HG02884 (cell line): ENCODE measurements at regions not wholly inside any gene's neighbourhood (a gene's known extent, or its start where the extent isn't known, plus 50 kb on each side); places are given as distances from the start of the nearest gene placed in this dataset.

ENCODE experiments used
- ATAC-seq: cut with Tn5 transposase; IDR thresholded peaks from one replicate; pipeline ENCODE4 v1.9.1; 2021; ENCODE audit warnings: mild to moderate bottlenecking, moderate library complexity; ENCODE audit not compliant: unreplicated experiment

GRCh38 chr4:133493776-133494175 is 344.7 kb downstream of the PCDH10 start:
- no peak for ATAC-seq

- no peak for ATAC-seq
Observed at GRCh38 chr4:133493241-133493640, 344.1 kb downstream of the PCDH10 start.

DNA sequence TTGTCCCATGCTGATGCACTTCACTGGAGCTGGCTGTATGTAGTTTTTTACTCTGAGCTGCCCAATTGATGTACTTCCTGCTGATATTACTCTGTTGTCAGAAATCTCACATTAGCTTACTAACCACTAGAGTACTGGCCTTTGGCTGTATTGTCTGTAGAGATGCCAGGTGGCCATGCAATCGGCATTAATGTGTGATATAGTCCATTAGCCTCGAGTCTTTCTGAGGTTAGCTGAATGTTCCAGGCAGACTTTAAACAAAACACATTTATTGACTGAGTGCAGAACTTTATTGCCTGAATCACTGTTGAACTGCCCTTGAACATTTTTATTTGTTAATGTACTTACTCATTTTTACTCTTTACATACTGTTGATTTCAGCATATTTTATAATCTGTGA is 335.2 kb downstream of the PCDH10 start:
- no peak for ATAC-seq

- ATAC-seq: no peak
Observed at GRCh38 chr4:133483600-133484246, 334.6 kb downstream of the PCDH10 start.

- ATAC-seq: no peak
Observed at GRCh38 chr4:133476063-133476462, 327.0 kb downstream of the PCDH10 start.

- ATAC-seq: no peak
Observed at GRCh38 chr4:133474501-133474900, 325.4 kb downstream of the PCDH10 start.

DNA sequence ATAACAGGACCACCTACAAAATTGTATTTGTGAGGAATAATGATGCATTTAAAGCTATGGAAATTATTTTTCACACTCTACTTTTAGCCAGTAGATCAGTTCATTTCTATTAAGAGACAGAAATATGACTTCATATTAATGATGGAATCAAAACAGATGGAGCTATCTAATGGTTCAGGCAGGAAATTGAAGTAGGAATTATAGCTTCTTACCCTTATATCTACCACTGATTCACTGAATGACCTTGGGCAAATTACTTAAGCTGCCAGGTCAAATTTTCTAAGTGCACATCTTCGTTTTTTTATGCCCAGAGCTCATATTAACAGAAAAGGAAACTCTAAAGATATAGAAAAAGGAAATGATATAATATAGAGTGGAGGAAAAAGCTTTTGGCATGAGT is 323.1 kb downstream of the PCDH10 start:
- ATAC-seq: no peak

DNA sequence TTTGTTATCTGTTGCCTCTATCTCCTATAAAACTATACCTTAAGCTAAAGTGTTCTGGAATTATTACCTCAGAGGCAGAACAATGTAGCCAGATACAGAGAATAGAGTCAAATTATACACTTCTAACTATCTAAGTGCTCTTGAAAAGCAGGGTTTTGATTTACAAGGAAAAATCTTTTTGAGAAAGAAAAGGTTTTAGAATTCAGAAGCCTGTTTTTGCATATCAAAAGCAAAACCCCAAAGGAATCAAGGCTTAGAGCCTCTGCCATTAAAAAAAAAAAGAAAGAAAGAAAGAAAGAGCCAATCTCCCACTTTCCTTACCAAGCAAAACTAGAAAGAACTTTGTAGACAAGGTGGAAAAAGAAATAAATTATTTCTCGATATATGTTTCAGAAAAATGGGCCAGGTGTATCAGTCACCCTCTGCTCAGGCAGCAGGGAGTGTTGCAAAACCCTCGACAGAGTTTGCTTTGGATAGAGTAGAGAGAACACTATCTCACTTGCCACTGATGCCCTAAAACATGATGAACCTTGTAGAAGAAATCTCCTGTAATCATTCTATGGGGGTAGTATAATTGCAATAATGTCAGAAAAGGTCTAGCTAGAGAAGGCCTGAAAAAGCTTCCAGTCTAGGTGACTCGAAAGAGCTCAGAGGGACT is 318.3 kb downstream of the PCDH10 start:
- ATAC-seq: no peak

DNA sequence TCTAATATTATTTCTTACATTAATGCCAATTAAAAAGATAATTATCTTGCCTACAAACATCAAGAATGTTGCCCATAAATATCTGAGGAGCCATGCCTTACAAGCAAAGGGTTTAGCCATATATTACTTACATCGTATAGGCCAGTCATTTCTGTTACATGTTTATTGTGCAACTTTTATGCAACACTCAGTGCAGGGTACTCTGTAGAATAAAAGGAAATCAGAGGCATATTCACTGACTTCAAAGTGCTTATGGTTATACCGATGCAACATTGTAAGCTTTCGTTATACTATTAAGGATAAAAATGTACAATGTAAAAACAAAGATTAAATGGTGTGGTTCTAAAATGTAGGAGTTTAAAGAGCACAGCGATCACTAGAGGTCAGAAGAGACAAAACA is 315.9 kb downstream of the PCDH10 start:
- ATAC-seq: no peak

DNA sequence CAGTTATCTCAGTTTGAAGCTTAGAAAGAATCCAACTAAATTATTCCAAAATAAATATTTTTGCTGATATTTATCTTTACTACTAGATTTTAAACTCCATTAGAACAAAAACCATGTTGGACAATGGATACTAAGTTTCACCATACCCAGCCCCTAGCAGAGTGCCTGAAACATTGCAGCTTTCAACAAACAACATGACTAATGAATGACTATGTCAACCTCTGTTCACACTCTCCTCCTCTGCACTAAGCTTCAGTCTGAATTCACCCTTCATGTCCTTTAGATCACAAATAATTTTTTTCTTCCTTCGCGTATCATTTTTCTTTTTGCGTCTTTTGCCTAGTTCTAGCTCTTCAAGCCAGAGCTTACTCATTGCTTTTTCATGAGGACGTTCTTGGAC is 315.2 kb downstream of the PCDH10 start:
- no peak for ATAC-seq

DNA sequence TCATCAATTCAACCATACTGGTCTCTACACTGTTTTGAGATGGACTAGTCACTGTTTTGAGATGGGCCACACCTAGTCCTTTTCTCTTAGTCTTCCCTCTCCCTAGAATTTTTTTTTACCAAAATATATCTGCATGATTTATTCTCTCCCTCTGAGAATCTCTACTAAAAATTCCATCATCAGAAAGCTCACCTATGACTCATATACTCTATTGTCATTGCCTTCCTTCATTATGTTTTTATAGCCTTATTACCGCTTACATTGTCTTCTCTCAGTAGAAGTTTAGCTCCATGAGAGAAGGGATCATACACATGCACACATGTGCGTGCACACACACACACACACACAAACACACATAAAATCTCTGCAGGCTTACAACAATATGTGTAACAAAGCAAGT is 303.6 kb downstream of the PCDH10 start:
- ATAC-seq: no peak

DNA sequence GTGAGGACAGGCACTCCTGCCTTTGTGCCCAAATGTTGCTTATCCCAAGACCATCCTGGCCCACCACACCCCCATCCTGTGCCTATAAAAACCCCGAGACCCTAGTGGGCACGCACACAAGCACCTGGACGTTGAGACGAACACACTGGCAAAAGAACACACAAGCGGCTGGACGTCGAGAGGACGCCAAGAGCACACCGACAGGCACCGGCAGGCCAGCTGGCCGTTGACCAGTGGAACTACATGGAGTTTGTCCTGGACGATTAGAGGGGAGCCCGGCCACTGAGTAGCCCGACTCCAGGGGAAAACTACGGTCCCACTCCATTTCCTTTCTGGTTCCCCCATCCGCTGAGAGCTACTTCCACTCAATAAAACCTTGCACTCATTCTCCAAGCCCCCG is 301.7 kb downstream of the PCDH10 start:
- ATAC-seq: no peak

- no peak for ATAC-seq
Observed at GRCh38 chr4:133440404-133440803, 291.3 kb downstream of the PCDH10 start.

DNA sequence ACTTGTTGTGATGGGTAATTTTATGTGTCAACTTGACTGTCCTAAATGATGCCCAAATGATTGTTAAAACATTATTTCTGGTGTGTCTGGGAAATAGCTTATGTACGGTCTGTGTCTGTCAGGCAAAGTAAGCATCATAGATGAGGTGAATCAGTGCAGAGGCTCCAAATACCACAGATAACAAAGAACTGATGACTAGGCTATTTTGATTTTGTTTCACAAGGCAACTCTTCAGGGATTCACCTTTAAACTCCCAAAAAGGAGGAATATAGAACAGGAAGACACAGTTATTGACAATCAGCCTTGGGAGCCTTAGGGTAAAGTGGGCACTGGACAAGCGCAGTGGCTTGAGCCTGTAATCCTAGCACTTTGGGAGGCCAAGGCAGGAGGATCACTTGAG is 290.7 kb downstream of the PCDH10 start:
- no peak for ATAC-seq

GRCh38 chr4:133424605-133425004 is 275.5 kb downstream of the PCDH10 start:
- no peak for ATAC-seq

- no peak for ATAC-seq
Observed at GRCh38 chr4:133403913-133404312, 254.8 kb downstream of the PCDH10 start.

- ATAC-seq: no peak
Observed at GRCh38 chr4:133402616-133403015, 253.5 kb downstream of the PCDH10 start.

GRCh38 chr4:133394971-133395627 is 246.0 kb downstream of the PCDH10 start:
- no peak for ATAC-seq

GRCh38 chr4:133390198-133390855 is 241.2 kb downstream of the PCDH10 start:
- ATAC-seq: no peak

DNA sequence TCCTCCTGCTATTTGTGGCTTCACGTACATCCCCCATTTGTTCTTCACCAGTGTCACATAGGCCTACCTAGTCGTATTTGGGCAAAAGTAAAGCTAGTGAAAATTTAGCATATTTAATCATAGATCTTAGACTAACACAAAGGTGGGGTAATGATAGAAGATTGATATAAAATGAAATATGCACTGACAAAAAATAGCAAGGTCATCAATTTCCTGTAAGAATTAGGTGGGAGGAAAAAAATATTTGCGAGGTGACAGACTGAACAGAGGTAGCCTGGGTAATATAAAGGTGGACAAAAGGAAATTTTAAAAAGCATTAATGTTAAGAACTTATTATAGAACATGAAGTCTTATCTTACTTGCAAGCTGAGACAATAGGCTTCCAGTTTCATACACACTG is 239.9 kb downstream of the PCDH10 start:
- no peak for ATAC-seq

DNA sequence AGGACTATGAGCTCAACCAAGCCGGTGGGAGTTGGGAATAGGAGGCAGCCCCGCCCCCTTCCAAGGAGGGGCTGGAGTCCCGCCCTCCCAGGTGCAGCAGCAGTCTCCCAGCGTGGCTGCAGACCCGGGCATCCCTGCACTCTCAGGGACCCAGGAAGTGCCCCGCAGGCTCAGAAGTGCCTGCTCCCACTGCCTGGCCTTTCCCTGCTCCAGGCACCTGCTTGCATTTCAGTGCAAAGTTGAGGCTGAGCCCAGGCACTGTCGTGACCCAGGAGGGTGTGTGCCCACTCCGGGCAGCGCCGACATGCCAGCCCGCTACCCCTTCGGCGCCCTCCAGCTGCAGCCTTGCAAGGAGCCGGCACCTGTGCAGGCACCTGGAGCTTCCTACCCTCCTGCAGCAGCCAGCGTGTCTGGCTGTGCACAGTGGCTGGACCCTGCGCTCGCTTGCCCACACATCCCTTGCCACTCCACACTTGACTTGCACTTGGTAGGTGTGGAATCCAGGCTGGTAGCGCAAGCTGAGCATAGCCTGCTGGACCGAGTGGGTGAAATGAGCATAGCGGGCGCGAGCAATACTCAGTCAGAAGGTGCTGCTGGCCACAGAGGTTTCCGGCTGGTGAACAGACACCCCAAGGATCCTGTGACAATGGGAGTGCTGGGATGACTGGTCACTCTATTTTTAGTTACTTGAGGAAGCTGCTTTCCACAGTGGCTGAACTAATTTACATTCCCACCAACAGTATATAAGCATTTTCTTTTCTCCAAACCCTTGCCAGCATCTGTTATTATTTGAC is 236.3 kb downstream of the PCDH10 start:
- no peak for ATAC-seq
